Bronchial epithelial cell (primary cell): ENCODE measurements at regions not wholly inside any gene's neighbourhood (a gene's known extent, or its start where the extent isn't known, plus 50 kb on each side); places are given as distances from the start of the nearest gene placed in this dataset.

Experiments used
- DNase-seq: peaks from one replicate; pipeline ENCODE4 v3.0.0-alpha.2; 2010; ENCODE audit warnings: low read depth
- FAIRE-seq: peaks from 2 replicates; lab custom pipeline; 2011; peaks lifted over from hg19 to GRCh38; lab: Jason Lieb, UNC
- H3K27me3 ChIP-seq: 2 replicates; pipeline ENCODE4 v1.5.1; 2011; ENCODE audit warnings: low read length; ENCODE audit not compliant: control insufficient read depth, insufficient read depth
- H3K36me3 ChIP-seq: 2 replicates; pipeline ENCODE4 v1.5.1; 2011; ENCODE audit warnings: low read length; ENCODE audit not compliant: control insufficient read depth, insufficient read depth
- H3K4me3 ChIP-seq: 2 replicates; pipeline ENCODE4 v1.5.1; 2011; ENCODE audit warnings: mild to moderate bottlenecking, low read depth, low read length, control low read depth
- TF ChIP-seq, protein P1 (sequence below): IDR thresholded peaks from 2 replicates; pipeline ENCODE4 v1.5.1; 2011; ENCODE audit warnings: mild to moderate bottlenecking, moderate library complexity, low read length, control low read depth, inconsistent platforms; ENCODE audit not compliant: insufficient read depth, severe bottlenecking

DNA sequence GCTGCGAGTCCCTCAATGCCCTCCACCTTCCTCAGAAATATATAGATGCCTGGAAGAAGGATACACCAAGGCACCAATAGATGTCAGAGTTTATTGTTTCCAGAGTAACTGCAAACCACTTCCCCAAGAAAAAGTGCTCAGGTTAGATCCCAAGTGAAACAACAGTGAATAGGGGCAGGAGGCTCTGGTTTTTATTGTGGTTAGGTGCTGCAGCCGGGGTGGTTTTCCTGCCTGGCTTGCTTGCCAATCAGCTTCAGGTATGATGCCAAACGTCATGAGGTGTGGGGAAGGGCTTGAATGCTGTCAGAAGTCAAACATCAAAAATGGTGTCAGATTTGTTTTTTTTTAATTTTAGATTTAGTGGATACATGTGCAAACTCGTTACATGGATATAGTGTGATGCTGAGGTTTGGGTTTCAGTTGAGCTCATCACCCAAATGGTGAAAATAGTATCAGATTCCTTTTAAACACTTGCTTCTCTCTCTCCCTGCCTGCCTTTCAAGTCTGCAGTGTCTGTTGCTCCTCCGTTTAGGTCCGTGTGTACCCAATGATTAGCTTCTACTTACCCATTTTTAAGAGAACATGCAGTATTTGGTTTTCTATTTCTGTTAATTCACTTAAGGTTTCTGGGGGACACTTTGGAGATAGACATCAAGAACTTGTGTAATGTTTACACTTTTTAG is 1317.0 kb downstream of the MRPL39 start:
- TF ChIP-seq, protein P1, sequence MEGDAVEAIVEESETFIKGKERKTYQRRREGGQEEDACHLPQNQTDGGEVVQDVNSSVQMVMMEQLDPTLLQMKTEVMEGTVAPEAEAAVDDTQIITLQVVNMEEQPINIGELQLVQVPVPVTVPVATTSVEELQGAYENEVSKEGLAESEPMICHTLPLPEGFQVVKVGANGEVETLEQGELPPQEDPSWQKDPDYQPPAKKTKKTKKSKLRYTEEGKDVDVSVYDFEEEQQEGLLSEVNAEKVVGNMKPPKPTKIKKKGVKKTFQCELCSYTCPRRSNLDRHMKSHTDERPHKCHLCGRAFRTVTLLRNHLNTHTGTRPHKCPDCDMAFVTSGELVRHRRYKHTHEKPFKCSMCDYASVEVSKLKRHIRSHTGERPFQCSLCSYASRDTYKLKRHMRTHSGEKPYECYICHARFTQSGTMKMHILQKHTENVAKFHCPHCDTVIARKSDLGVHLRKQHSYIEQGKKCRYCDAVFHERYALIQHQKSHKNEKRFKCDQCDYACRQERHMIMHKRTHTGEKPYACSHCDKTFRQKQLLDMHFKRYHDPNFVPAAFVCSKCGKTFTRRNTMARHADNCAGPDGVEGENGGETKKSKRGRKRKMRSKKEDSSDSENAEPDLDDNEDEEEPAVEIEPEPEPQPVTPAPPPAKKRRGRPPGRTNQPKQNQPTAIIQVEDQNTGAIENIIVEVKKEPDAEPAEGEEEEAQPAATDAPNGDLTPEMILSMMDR = no peak
- no peaks in the 10 kb centered on the region for H3K36me3 ChIP-seq
- H3K27me3 ChIP-seq = no peaks in the 10 kb centered on the region
- FAIRE-seq (no peak), DNase-seq (no peak)
- no peak overlapping the region for H3K4me3 ChIP-seq

DNA sequence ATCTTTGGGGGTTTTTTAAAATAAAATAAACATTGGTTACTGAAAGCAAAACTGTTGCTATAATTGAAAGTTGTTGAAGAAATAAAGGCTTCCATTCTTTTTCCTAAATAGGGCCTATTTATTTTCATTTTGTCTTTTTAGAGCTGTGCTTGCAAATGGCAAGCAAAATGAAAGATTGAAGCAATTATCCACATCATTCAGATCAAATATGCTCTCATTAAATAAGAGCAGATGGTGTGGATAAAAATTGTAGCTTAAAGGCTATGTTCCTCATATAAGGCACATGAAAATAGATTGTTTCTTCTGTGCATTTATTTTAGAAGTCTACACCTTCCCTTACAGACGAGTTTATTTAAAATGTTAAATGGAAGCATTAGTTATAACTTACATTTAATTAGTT is 1317.7 kb downstream of the MRPL39 start:
- H3K4me3 ChIP-seq = no peak overlapping the region
- no peaks in the 10 kb centered on the region for H3K36me3 ChIP-seq
- DNase-seq (no peak), FAIRE-seq (no peak)
- TF ChIP-seq, protein P1 = no peak
- no peaks in the 10 kb centered on the region for H3K27me3 ChIP-seq

DNA sequence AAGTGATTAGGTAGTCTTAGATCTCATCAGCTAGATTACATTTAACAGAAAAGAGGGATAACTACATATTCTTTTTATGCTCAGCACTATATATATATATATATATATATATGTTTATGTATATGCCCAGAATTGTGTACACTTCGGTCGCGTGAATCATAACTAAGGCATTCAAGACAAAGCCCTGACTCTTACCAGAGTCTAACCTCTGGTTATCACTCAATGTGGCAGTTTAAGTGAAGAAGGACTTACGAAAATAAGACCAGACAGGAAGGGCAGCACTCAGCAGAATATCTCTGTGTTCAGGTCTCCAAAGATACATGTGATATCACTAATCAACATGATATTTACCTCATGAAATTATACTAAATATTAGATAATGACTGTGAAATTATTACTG is 1326.7 kb downstream of the MRPL39 start:
- TF ChIP-seq, protein P1 = no peak
- DNase-seq (no peak), FAIRE-seq (no peak)
- Histone ChIP-seq H3K4me3 (no peak overlapping the region), H3K36me3 (no peaks in the 10 kb centered on the region), H3K27me3 (no peaks in the 10 kb centered on the region)

DNA sequence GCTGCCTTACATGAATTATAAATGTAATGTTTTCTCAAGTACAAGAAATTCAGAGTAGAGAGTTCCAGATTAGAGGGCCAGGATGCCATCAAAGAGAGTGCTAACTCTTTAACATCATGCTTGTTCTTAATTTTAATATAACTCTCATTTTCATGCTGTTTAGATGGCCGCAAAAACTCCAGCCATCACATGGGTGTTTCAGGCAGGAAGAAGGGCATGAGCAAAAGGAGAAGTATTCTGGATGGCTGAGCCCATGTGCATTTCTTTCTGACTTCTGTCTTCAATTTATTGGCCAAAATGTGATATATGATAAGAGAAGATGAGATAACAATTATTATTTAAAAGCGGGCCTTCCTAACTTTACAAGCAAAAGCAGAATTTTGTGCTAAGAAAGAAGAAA is 1328.6 kb downstream of the MRPL39 start:
- H3K4me3 ChIP-seq = no peak overlapping the region
- no peak for DNase-seq
- TF ChIP-seq, protein P1 = no peak
- no peaks in the 10 kb centered on the region for H3K36me3 ChIP-seq
- H3K27me3 ChIP-seq = no peaks in the 10 kb centered on the region
- no peak for FAIRE-seq

DNA sequence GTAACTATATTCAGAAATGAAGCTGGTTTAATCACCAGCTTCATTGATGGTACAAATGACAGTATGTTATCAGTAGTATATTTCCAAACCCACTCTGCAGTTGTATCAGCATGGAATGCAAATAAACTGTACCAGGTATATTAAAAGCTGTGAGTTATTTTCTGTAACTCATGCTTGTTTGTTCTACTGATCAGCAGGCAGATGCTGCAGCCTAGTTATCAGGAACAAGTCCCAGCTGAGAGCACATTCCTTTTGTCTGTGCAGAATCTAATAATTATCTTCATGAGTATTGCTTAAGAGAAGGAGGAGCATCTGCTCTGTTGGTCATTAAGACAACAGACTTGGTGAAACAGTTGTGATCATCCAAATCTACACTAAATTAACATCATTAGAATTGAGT is 1331.1 kb downstream of the MRPL39 start:
- FAIRE-seq = no peak
- no peak for DNase-seq

More for the DNA sequence above, 1331.1 kb downstream of the MRPL39 start:
- no peaks in the 10 kb centered on the region for H3K27me3 ChIP-seq
- H3K4me3 ChIP-seq = no peak overlapping the region
- TF ChIP-seq, protein P1 = no peak
- no peaks in the 10 kb centered on the region for H3K36me3 ChIP-seq
